AG09309 (cell line): ENCODE measurements at regions not wholly inside any gene's neighbourhood (a gene's known extent, or its start where the extent isn't known, plus 50 kb on each side); places are given as distances from the start of the nearest gene placed in this dataset.

Experiments used
- DNase-seq: peaks from one replicate; pipeline ENCODE4 v3.0.0-alpha.2; 2010; ENCODE audit warnings: low read depth
- H3K4me3 ChIP-seq: 2 replicates; pipeline ENCODE4 v1.5.1; 2011; ENCODE audit warnings: mild to moderate bottlenecking, low read depth, low read length, moderate library complexity; ENCODE audit not compliant: control insufficient read depth
- CTCF ChIP-seq: IDR thresholded peaks from 2 replicates; pipeline ENCODE4 v1.5.1; 2011; ENCODE audit warnings: mild to moderate bottlenecking, low read depth, low read length, inconsistent platforms; ENCODE audit not compliant: insufficient read depth, control insufficient read depth; ENCODE audit errors: missing control alignments

GRCh38 chrX:109943740-109944092 is 59.2 kb upstream of the TMEM164 start:
- DNase-seq, result no peak
- no peak for TF ChIP-seq CTCF

GRCh38 chrX:109952050-109952449 is 50.9 kb upstream of the TMEM164 start:
- TF ChIP-seq CTCF, result no peak
- DNase-seq, result no peak

More at GRCh38 chrX:109943740-109944092, 59.2 kb upstream of the TMEM164 start:
- H3K4me3 ChIP-seq, result no peak overlapping the region

DNA sequence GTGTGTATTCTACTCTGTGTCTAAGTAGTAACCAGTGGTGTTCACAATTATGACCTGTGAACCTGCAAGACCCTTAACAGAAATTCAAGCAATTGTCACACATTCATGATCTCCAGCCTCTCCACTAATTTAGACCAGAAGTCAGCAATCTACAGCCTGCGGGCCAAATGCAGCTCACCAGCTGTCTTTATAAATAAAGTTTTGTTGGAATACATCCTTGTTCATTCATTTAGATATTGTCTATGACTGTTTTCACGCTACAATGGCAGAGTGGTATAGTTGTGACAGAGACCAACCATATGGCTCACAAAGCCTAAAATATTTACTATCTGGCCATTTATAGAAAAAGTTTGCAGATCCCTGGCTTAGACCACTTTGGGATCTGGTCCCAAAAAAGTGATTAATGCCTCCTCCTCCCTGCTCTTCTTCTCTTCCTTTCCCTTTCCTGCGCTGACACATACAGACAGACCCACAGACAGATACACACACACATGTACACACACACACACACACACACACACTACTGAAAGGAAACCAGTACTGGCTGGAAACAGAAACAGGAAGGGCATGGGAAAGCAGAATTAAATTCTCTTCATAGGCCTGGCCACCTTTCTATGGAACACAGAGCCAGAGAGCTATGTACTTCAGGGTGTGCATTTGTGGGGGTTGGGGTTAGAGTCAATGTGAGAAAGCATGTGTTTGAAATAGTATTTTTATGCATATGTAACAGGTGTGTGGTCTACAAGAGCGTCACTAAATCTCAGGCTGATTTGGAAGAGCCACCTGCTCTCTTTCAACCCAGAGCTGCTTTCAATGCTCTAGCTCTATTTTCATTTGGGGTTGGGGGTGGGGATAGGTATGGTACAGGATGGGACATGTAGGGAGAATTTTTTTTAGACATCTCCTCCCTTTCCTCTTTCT is 49.7 kb upstream of the TMEM164 start:
- DNase-seq, result no peak
- H3K4me3 ChIP-seq, result no peak overlapping the region
- TF ChIP-seq CTCF, result no peak

More at GRCh38 chrX:109952050-109952449, 50.9 kb upstream of the TMEM164 start:
- no peak overlapping the region for H3K4me3 ChIP-seq
